Right ventricle myocardium superior (tissue), 1 donor: ENCODE measurements at regions not wholly inside any gene's neighbourhood (a gene's known extent, or its start where the extent isn't known, plus 50 kb on each side); places are given as distances from the start of the nearest gene placed in this dataset.

Experiments used
- ATAC-seq: fragments of 200-7000 bp; cut with Tn5 transposase; one replicate; pipeline ENCODE4 v1.9.1; 2020; ENCODE audit warnings: mild to moderate bottlenecking; ENCODE audit not compliant: poor library complexity
- DNase-seq: peaks from one replicate; pipeline ENCODE4 v3.0.0-alpha.2; 2020
- intact Hi-C: fragments of 100-400 bp; cut with DNase I; formaldehyde crosslinking; loops from one replicate; pipeline ENCODE4 v1.11.2; 2022
- donor health status: DM: no; HTN: yes; CAD: no; lungs with severe emphysema.

DNA sequence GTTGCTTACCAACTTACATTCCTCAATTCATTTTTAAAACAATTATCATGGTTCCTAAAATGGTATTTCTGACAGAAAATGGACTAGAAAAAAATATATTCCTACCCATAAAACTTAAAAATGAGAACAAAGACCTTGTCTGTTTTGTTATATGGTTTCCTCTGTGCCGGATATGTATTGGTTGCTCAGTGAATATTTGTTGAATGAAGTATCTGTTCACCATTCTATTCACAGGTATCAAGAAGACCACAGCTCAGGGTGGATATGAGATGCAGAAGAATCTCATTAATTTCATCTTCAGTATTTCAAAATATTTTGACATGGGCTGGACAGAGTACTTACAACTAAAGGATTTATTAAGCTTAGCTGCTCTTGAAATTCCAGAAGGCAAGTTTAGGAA, 58.1 kb downstream of the TUSC7 start:
- intact Hi-C loops, result no loop called here
- DNase-seq, result no peak

GRCh38 chr3:116770815-116771450, 61.4 kb downstream of the TUSC7 start:
- intact Hi-C loops, result no loop called here
- peak; percentile 77 for ATAC-seq
- DNase-seq, result peak; percentile 45

More for the DNA sequence above, 58.1 kb downstream of the TUSC7 start:
- ATAC-seq, result no peak

DNA sequence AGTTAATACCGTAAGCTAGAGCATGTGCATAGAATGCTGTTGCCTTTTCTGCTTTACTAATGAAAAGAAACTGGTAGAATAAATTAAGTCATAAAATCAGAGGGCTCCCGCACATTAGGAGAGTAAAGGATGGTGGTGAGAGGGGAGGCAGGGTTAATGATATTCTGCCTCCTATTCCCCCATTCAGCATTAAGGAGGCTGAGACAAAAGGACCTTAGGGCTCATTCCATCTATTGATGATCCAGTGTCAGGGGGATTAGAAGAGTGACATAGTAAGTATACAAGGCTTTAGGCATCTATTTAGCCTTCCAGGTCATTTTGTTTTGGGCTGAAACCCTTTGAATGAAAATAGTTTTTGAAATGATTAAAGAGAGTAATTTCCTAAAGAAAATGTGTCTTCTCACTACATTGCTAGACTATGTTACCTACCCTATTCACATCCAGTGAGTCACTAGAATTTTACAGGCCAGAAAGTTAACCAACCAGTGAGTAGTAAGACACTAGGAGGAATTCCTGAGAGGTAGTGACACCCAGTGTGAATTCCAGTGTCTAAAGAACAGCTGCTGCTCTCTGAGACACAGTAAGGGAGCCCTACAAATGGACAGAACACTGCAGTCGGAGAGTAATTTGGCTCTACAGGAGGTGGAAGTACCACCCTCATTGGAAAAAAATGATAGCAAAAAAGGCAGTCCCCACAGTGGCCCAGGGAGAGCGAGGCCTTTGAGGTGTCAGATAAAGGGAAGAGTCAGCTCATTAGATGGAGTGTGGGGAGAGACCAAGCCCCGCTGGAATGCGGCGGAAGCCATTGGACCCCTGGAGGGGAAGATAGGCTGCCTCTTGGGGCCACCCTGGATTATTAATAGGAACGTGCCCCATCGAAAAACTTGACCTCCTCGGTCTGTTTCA, 67.6 kb downstream of the TUSC7 start:
- no peak for ATAC-seq
- DNase-seq, result no peak
- intact Hi-C loops, result no loop called here

DNA sequence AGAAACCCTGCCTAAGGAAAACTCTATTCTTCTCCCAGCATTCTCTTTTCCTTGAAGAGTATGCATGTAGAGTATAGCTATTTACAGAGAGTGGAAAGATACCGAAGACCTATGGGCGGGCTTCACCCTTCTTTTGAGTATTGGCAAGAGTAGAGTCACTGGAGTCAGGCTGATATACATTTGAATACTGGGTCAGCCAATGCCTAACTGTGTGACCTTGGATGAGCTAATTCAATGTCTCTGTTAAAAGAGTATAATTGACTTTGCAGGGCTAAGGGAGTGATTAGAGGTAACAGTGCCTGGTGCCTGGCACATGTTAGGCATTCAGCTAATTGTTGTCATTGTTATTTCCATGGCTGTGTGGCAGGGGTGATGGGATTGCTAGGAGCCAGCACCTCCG, 75.6 kb downstream of the TUSC7 start:
- DNase-seq (no peak), ATAC-seq (no peak)
- intact Hi-C loops, result no loop called here

GRCh38 chr3:116802651-116803050, 93.1 kb downstream of the TUSC7 start:
- ATAC-seq, result no peak
- DNase-seq, result no peak
- intact Hi-C loops, result no loop called here

GRCh38 chr3:116806351-116806750, 96.8 kb downstream of the TUSC7 start:
- DNase-seq (no peak), ATAC-seq (no peak)

DNA sequence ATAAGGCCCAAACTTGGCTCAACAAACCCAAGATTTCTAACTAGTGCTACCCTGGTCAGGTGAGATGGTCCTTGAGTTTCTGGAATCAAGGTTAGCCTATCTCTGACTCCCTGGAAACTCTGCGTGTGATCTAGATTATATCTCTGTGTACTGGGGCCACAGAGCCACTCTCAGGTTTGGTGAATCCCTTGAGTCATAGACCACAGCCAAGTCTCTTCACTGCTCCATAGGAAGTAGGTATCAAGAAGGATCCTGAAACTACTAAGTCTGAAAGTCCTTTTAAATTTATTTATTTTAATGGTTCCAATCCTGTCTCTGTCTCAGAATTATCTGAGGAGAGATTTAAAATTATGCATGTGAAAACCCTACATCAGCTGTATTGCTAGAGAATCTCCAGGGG, 99.1 kb downstream of the TUSC7 start:
- intact Hi-C loops, result no loop called here
- ATAC-seq (no peak), DNase-seq (no peak)

More at GRCh38 chr3:116806351-116806750, 96.8 kb downstream of the TUSC7 start:
- intact Hi-C loops, result no loop called here

DNA sequence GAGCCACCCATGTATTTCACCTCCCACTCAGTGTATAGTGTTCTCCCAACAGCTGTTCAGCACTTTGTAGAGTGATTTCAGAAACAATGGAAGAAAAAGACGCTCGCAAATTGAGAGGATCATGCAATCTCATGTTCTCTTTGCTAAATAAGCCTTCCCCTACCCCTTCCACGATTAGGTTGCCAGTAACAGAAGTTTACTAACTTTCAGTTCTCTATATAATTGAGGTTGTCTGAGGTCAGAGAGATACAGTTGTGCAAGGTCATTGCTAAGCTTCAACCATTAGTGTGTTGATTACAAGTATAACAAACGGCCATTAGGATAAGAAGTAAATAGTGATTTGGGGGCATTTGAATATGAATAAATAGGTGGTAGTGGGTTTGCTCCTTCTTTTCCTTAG, 99.6 kb downstream of the TUSC7 start:
- ATAC-seq (no peak), DNase-seq (no peak)
- intact Hi-C loops, result no loop called here

DNA sequence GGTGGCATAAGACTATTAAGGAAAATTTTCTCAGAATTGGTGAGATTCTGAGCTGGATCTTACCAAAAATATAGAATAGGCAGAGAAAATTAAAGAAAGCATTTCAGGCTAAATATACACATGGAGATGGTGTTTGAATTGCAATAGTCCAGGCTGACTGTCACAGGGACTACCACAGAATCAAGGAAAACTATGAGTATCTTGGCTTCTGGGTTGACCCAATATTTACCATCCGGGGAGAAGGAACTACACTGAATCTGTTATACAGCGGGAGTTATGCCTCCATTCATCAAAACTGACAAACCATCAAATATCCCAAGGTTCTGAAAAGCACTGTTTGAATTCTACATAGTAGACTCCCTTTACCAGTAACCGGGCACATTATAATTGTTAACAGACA, 102.2 kb downstream of the TUSC7 start:
- intact Hi-C loops, result no loop called here
- ATAC-seq, result no peak

DNA sequence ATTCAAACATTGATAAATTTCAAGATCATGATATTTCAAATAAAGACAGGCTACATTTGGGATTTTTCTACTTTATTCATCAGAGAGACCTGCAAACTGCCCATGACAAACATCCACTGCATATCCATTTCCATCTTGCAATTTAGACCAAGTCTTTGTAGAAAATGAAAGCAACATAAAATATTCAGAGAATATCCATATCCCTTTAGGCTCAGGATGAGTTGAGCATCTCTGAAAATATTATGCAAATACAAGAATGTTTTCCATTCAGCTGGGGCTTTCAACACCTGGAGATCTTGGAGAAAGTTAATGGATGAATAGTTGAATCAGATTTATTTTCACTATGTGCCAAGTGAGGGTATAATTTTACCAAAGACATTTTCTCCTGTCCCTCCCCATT, 103.4 kb downstream of the TUSC7 start:
- DNase-seq, result no peak
- no peak for ATAC-seq
- intact Hi-C loops, result no loop called here

More for the DNA sequence above, 102.2 kb downstream of the TUSC7 start:
- DNase-seq, result no peak

DNA sequence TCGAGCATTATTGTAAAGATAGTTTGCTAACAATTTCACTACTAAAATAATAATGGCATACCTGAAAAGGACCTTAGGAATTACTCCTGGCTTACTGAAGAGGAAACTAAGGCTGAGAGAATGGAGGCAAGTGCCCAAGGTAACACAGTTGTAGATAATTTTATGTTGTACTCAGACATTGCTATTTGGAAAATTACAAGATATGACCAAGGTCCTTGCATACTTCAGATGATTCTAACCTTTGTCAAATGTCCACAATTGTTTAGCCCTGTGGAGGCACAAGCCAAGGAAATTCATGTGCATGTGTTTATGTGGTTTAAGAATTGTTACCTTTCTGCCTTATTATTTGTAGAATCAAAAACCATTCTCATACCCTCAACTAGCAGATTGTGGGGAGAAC, 105.7 kb downstream of the TUSC7 start:
- intact Hi-C loops, result no loop called here
- no peak for DNase-seq
- ATAC-seq, result no peak

- intact Hi-C loops, result no loop called here
- no peak for ATAC-seq
- no peak for DNase-seq
These were observed 106.4 kb downstream of the TUSC7 start for GRCh38 chr3:116815831-116816588.

DNA sequence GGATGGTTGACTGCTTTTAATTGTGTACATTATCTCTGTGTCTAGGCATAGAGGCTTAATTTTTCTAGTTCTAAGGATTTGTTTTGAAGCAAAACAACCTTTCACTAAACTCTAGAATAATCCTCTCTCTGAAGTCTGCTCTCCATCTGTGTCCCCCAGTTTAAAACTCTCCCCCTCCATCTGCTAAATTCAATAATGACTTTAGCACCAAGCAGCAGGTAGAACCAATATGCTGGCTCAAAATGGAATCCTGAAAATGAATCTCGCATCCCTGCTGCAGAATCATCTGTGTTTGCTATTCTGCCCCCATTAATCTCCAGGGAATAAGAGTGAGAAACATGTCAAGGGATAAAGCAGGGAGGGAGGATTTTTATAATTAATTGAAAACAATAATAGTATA, 111.8 kb downstream of the TUSC7 start:
- DNase-seq (no peak), ATAC-seq (no peak)
- intact Hi-C loops, result no loop called here

GRCh38 chr3:116824208-116824607, 114.6 kb downstream of the TUSC7 start:
- ATAC-seq, result no peak
- intact Hi-C loops, result no loop called here
- DNase-seq, result no peak

DNA sequence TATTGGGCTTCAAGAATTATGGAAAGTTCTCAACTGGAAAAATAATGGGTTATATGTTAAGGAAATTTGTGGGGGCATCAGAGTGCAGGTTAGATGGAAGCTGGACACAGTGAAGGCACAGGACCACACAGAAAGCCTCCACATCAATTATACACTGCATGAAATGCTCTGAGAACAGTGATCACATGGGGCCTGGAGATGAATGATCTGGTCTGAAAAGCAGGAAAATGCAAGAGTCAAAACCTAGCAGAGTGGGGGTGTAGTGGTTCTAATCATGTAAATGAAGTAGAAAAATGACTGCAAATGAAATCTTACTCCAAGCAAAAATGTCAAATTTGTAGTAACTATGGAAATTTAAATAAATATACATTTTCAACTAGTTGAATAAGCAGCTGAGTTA, 123.6 kb downstream of the TUSC7 start:
- intact Hi-C loops, result no loop called here
- DNase-seq (no peak), ATAC-seq (no peak)

DNA sequence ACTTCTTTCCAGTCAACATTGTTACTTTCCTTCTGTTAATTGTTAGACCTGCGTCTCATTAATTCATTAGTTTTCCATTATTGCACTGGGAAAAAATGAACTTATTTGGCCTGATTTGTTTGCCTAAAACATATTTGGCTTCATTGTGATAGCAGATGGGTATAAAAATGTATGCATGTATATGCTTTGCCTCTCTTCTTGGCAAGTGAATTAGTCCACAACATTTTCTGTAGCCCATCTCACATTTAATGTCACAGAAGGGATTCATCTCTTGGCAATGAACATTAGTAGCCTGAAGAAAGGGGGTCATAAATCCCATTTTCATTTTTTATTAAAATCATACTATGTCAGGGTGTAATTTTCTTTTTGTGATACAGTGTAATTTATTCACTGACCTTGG, 125.2 kb downstream of the TUSC7 start:
- no peak for ATAC-seq
- DNase-seq, result no peak

DNA sequence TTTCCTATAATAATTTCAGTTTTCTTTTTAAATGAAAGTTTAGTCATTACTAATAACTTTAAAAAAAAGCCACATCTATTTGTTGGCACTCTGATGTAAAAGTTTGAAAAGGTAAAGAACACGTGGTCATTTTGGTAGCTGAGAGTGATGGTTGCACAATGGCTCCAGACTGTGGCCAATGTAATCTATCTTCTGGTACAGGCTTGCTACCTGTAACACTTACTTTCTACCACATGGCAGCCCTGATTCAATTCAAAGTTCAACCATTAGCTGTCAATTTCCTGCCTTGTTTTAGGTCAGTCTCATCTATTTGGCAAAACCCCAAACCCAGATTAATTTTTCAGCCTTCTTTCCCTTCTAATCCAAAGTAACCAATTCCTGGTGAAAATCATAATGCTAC, 126.1 kb downstream of the TUSC7 start:
- intact Hi-C loops, result no loop called here
- ATAC-seq (no peak), DNase-seq (no peak)

More for the DNA sequence above, 125.2 kb downstream of the TUSC7 start:
- intact Hi-C loops, result no loop called here

DNA sequence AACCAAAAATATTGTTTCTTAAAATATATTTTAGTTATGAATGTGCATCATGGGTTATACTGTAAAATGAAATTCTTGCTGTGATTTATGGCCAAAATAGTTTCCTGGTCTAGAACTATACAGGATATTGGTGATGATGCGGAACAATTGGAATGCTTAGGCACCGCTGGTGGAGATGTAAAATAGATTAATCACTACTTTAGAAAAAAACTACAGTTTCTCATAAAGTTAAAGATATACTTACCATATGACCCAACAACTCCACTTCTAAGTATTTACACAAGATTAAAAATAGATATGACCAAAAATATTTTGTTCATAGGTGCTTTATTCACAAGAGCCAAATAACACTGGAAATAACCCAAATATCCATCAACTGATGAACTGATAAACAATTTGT, 126.7 kb downstream of the TUSC7 start:
- intact Hi-C loops, result no loop called here
- no peak for ATAC-seq
- no peak for DNase-seq

DNA sequence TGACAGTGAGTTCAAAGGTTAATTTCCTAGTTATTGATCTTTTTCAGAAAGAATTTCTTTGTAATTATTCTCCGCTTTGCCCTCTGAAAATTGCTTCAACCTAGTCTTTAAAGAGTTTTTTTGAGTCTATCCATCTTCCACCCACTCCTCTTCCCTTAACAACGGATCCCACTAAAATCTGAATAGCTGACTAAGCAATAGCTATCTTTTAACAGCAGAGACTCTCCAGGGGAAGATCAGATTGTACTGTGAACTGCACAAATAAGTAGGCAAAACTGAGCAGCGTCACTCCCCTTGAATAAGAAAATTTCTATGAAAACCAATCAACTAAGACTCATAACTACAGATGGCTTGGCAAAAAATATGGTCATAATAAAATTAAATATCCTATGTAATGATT, 127.9 kb downstream of the TUSC7 start:
- intact Hi-C loops, result no loop called here
- no peak for ATAC-seq
- DNase-seq, result no peak
